H9 (cell line): ENCODE measurements at regions not wholly inside any gene's neighbourhood (a gene's known extent, or its start where the extent isn't known, plus 50 kb on each side); places are given as distances from the start of the nearest gene placed in this dataset.

Source experiments
- DNase-seq: peaks from one replicate; pipeline ENCODE4 v3.0.0-alpha.2; 2017
- H2AFZ ChIP-seq: one replicate; pipeline ENCODE4 v1.6.1; 2013; ENCODE audit warnings: mild to moderate bottlenecking, low read length, control low read depth, moderate library complexity
- H2AK5ac ChIP-seq: 2 replicates; pipeline ENCODE4 v1.6.1; 2013; ENCODE audit warnings: low read length, control low read depth, mixed read lengths; ENCODE audit not compliant: insufficient read length
- H2BK120ac ChIP-seq: one replicate; pipeline ENCODE4 v1.6.1; 2013; ENCODE audit warnings: low read depth, mild to moderate bottlenecking, low read length, control low read depth, inconsistent platforms; ENCODE audit not compliant: poor library complexity, severe bottlenecking
- H2BK12ac ChIP-seq: 2 replicates; pipeline ENCODE4 v1.6.1; 2013; ENCODE audit warnings: low read length, control low read depth, mixed read lengths, low read depth; ENCODE audit not compliant: insufficient read length
- H2BK15ac ChIP-seq: 2 replicates; pipeline ENCODE4 v1.6.1; 2013; ENCODE audit warnings: low read depth, low read length, control low read depth
- H2BK20ac ChIP-seq: one replicate; pipeline ENCODE4 v1.6.1; 2013; ENCODE audit warnings: low read depth, mild to moderate bottlenecking, low read length, control low read depth, inconsistent platforms; ENCODE audit not compliant: poor library complexity, severe bottlenecking
- H2BK5ac ChIP-seq: 2 replicates; pipeline ENCODE4 v1.6.1; 2013; ENCODE audit warnings: low read length, control low read depth, mixed read lengths; ENCODE audit not compliant: insufficient read length
- H3K14ac ChIP-seq: 2 replicates; pipeline ENCODE4 v1.6.1; 2013; ENCODE audit warnings: low read length, control low read depth; ENCODE audit not compliant: insufficient read depth
- H3K18ac ChIP-seq: 2 replicates; pipeline ENCODE4 v1.6.1; 2013; ENCODE audit warnings: low read depth, mild to moderate bottlenecking, mixed read lengths, low read length, control low read depth; ENCODE audit not compliant: insufficient read length
- H3K23ac ChIP-seq: 2 replicates; pipeline ENCODE4 v1.6.1; 2013; ENCODE audit warnings: low read length, control low read depth, mixed read lengths, low read depth; ENCODE audit not compliant: insufficient read length
- H3K23me2 ChIP-seq: 2 replicates; pipeline ENCODE4 v1.6.1; 2013; ENCODE audit warnings: low read depth, mild to moderate bottlenecking, mixed read lengths, low read length, control low read depth; ENCODE audit not compliant: insufficient read length, poor library complexity, severe bottlenecking
- H3K27ac ChIP-seq: 2 replicates; pipeline ENCODE4 v1.5.1; 2013; ENCODE audit warnings: low read length, control low read depth, mixed read lengths, low read depth; ENCODE audit not compliant: insufficient read length
- H3K27me3 ChIP-seq: 2 replicates; pipeline ENCODE4 v1.6.1; 2013; ENCODE audit warnings: low read length, control low read depth, inconsistent platforms; ENCODE audit not compliant: insufficient read depth
- H3K4ac ChIP-seq: 2 replicates; pipeline ENCODE4 v1.6.1; 2013; ENCODE audit warnings: low read depth, mild to moderate bottlenecking, control low read depth, inconsistent platforms, low read length, moderate library complexity
- H3K4me1 ChIP-seq: 2 replicates; pipeline ENCODE4 v1.6.1; 2013; ENCODE audit warnings: low read length, control low read depth, inconsistent platforms; ENCODE audit not compliant: insufficient read depth
- H3K4me2 ChIP-seq: 2 replicates; pipeline ENCODE4 v1.6.1; 2013; ENCODE audit warnings: low read length, control low read depth, mixed read lengths; ENCODE audit not compliant: insufficient read length, insufficient read depth
- H3K56ac ChIP-seq: 2 replicates; pipeline ENCODE4 v1.6.1; 2013; ENCODE audit warnings: low read depth, mild to moderate bottlenecking, mixed read lengths, low read length, control low read depth; ENCODE audit not compliant: insufficient read length
- H3K79me1 ChIP-seq: 2 replicates; pipeline ENCODE4 v1.6.1; 2013; ENCODE audit warnings: low read depth, mild to moderate bottlenecking, moderate library complexity, low read length, control low read depth, inconsistent platforms; ENCODE audit not compliant: insufficient read depth, poor library complexity, severe bottlenecking
- H3K79me2 ChIP-seq: 2 replicates; pipeline ENCODE4 v1.6.1; 2013; ENCODE audit warnings: low read length, control low read depth, inconsistent platforms; ENCODE audit not compliant: insufficient read depth
- H3K9ac ChIP-seq: 2 replicates; pipeline ENCODE4 v1.6.1; 2013; ENCODE audit warnings: low read length, control low read depth, mixed read lengths; ENCODE audit not compliant: insufficient read length; ENCODE audit errors: extremely low read depth
- H3K9me3 ChIP-seq: one replicate; pipeline ENCODE4 v1.6.1; 2013; ENCODE audit warnings: low read depth, low read length, inconsistent platforms; ENCODE audit not compliant: control insufficient read depth
- H3T11ph ChIP-seq: one replicate; pipeline ENCODE4 v1.6.1; 2013; ENCODE audit warnings: mild to moderate bottlenecking, low read length, control low read depth, inconsistent platforms
- H4K20me1 ChIP-seq: one replicate; pipeline ENCODE4 v1.6.1; 2013; ENCODE audit not compliant: control insufficient read depth, insufficient read length, insufficient read depth
- H4K5ac ChIP-seq: 2 replicates; pipeline ENCODE4 v1.6.1; 2013; ENCODE audit warnings: low read depth, mild to moderate bottlenecking, mixed read lengths, low read length, control low read depth; ENCODE audit not compliant: insufficient read length
- H4K8ac ChIP-seq: replicated peaks from 2 replicates; pipeline ENCODE4 v1.6.1; 2013; ENCODE audit warnings: low read length, control low read depth, mixed read lengths, low read depth; ENCODE audit not compliant: insufficient read length
- H4K91ac ChIP-seq: 2 replicates; pipeline ENCODE4 v1.6.1; 2013; ENCODE audit warnings: low read depth, mild to moderate bottlenecking, moderate library complexity, mixed read lengths, low read length, control low read depth; ENCODE audit not compliant: insufficient read length
- H3K27ac Mint-ChIP-seq, 3 experiments: 2 replicates in 2 of 3; 3 replicates in 1 of 3; pipeline ENCODE4 v1.8.0; 2020 to 2021; ENCODE audit warnings: mixed read lengths in 3 of 3, mild to moderate bottlenecking in 1 of 3, moderate library complexity in 1 of 3
- H3K27me3 Mint-ChIP-seq: 2 replicates; pipeline ENCODE4 v1.8.0; 2021; ENCODE audit warnings: low read depth, mild to moderate bottlenecking, moderate library complexity, mixed read lengths
- H3K36me3 Mint-ChIP-seq, 3 experiments: 2 replicates in 2 of 3; 3 replicates in 1 of 3; pipeline ENCODE4 v1.8.0; 2020 to 2021; ENCODE audit warnings: low read depth in 3 of 3, mixed read lengths in 3 of 3; ENCODE audit not compliant: insufficient read depth in 1 of 3
- H3K4me1 Mint-ChIP-seq, 2 experiments: 2 replicates each; pipeline ENCODE4 v1.8.0; 2020; ENCODE audit warnings: mixed read lengths in 2 of 2
- H3K4me3 Mint-ChIP-seq, 2 experiments: 2 replicates in 1 of 2; 3 replicates in 1 of 2; pipeline ENCODE4 v1.8.0; 2020 to 2021; ENCODE audit warnings: mild to moderate bottlenecking in 2 of 2, mixed read lengths in 2 of 2, moderate library complexity in 1 of 2
- H3K9me3 Mint-ChIP-seq, 2 experiments: 2 replicates in 1 of 2; 3 replicates in 1 of 2; pipeline ENCODE4 v1.8.0; 2020; ENCODE audit warnings: mild to moderate bottlenecking in 2 of 2, mixed read lengths in 2 of 2, moderate library complexity in 1 of 2
- CTCF ChIP-seq: fragments of 200-600 bp; sonication (generic); conservative IDR thresholded peaks from 3 replicates; pipeline ENCODE4 v1.8.0; 2021; ENCODE audit warnings: antibody characterized with exemption, mild to moderate bottlenecking
- WGBS: extraction: QIAGEN DNeasy Blood & Tissue Kit; methylation state at CpG from one replicate; pipeline ENCODE4 v1.1.7; 2013; ENCODE audit warnings: missing lambda C conversion rate, low lambda C conversion rate, mixed read lengths; ENCODE audit not compliant: insufficient read length; ENCODE audit errors: extremely low coverage; 5-methylcytosine and 5-hydroxymethylcytosine counted together

GRCh38 chr11:23897453-23898286 lies 599.2 kb upstream of the LUZP2 start:
- no peaks in the 10 kb centered on the region for H3K4me1 Mint-ChIP-seq
- no peak overlapping the region for H4K5ac ChIP-seq
- no peak overlapping the region for H2BK120ac ChIP-seq
- no peaks in the 10 kb centered on the region for H3K9me3 Mint-ChIP-seq
- H3K56ac ChIP-seq, result no peak overlapping the region
- no peak overlapping the region for H3K18ac ChIP-seq
- no peaks in the 10 kb centered on the region for H3K27me3 Mint-ChIP-seq
- WGBS, result no CpG with 5 or more reads among the region's 9 CpGs
- H2AFZ ChIP-seq, result no peak overlapping the region
- H3K79me1 ChIP-seq, result no peaks in the 10 kb centered on the region
- H2AK5ac ChIP-seq, result no peak overlapping the region
- H3K9me3 ChIP-seq, result no peaks in the 10 kb centered on the region
- H3T11ph ChIP-seq, result no peak overlapping the region
- H2BK5ac ChIP-seq, result no peak overlapping the region
- TF ChIP-seq CTCF, result no peak
- H3K23ac ChIP-seq, result no peak overlapping the region
- H4K91ac ChIP-seq, result no peak overlapping the region
- H2BK15ac ChIP-seq, result no peak overlapping the region
- H3K27ac ChIP-seq, result no peak overlapping the region
- H3K9ac ChIP-seq, result no peak overlapping the region
- no peaks in the 10 kb centered on the region for H3K4me1 ChIP-seq
- H3K4me3 Mint-ChIP-seq, result no peak overlapping the region
- H3K79me2 ChIP-seq, result no peaks in the 10 kb centered on the region
- no peak overlapping the region for H4K8ac ChIP-seq
- H3K14ac ChIP-seq, result no peak overlapping the region
- no peak overlapping the region for H3K4me2 ChIP-seq
- H3K36me3 Mint-ChIP-seq, result no peaks in the 10 kb centered on the region
- no peaks in the 10 kb centered on the region for H4K20me1 ChIP-seq
- H3K27me3 ChIP-seq, result no peaks in the 10 kb centered on the region
- H2BK12ac ChIP-seq, result no peak overlapping the region
- H3K23me2 ChIP-seq, result no peaks in the 10 kb centered on the region
- H2BK20ac ChIP-seq, result no peak overlapping the region
- H3K27ac Mint-ChIP-seq, result no peak overlapping the region
- H3K4ac ChIP-seq, result no peak overlapping the region
- no peak for DNase-seq
